K562 (cell line): ENCODE measurements at regions not wholly inside any gene's neighbourhood (a gene's known extent, or its start where the extent isn't known, plus 50 kb on each side); places are given as distances from the start of the nearest gene placed in this dataset.

ENCODE experiments used
- ATAC-seq: fragments of 200-7000 bp; cut with Tn5 transposase; 3 replicates; pipeline ENCODE4 v1.9.1; 2020; ENCODE audit warnings: moderate library complexity
- BruUV-seq: library from RNA; stranded (reverse); fragments of 400-500 nt; replicated peaks from 2 replicates; lab custom pipeline; 2021; lab: Mats Ljungman, UMichigan
- CTCF ChIA-PET: fragments of 300-600 bp; formaldehyde crosslinking; extraction: SDS; loops from one replicate; lab custom pipeline; 2021; ENCODE audit warnings: low intra/inter-chr PET ratio; lab: Yijun Ruan, JAX
- POLR2A ChIA-PET: fragments of 300-600, 350-650 bp; sonication (Branson Sonifier 250); formaldehyde crosslinking; extraction: SDS; loops from one replicate; lab custom pipeline; 2021; ENCODE audit warnings: antibody characterized with exemption, inconsistent platforms; lab: Yijun Ruan, JAX
- DNase-seq, 4 experiments: peaks; one replicate each; pipeline versions ENCODE4 v3.0.0 to v3.0.0-alpha.2; 2011 to 2018; ENCODE audit warnings: low spot score in 3 of 4, mixed read lengths in 3 of 4; ENCODE audit errors: extremely low read depth in 1 of 4
- FAIRE-seq: peaks from 2 replicates; lab custom pipeline; 2011; peaks lifted over from hg19 to GRCh38; lab: Jason Lieb, UNC
- H2AFZ ChIP-seq: 2 replicates; pipeline ENCODE4 v1.6.0; 2011; ENCODE audit warnings: low read depth, low read length, control low read depth, inconsistent platforms
- H3K27ac ChIP-seq: fragments of 200-600 bp; 3 replicates; pipeline ENCODE4 v1.8.0; 2011; ENCODE audit warnings: low read depth, mild to moderate bottlenecking, control low read depth, inconsistent platforms, low read length, moderate library complexity, mixed read lengths; ENCODE audit errors: extremely low read depth
- H3K27me3 ChIP-seq, 2 experiments: fragments of 300-600 bp in 1 of 2; 2 replicates in 1 of 2; 3 replicates in 1 of 2; pipeline versions ENCODE4 v1.6.0 to v1.8.0; 2011; ENCODE audit warnings: inconsistent platforms in 2 of 2, low read length in 2 of 2, mild to moderate bottlenecking in 1 of 2, mixed read lengths in 1 of 2, moderate library complexity in 1 of 2; ENCODE audit not compliant: control insufficient read depth in 2 of 2, insufficient read depth in 2 of 2
- H3K36me3 ChIP-seq: fragments of 300-600 bp; 3 replicates; pipeline ENCODE4 v1.8.0; 2011; ENCODE audit warnings: mild to moderate bottlenecking, low read length, inconsistent platforms; ENCODE audit not compliant: control insufficient read depth, insufficient read depth
- H3K4me1 ChIP-seq, 2 experiments: fragments of 200-600 bp in 1 of 2; replicated peaks in 1 of 2; 2 replicates in 1 of 2; 3 replicates in 1 of 2; pipeline versions ENCODE4 v1.5.1 to v1.8.0; 2011; ENCODE audit warnings: inconsistent platforms in 2 of 2, low read length in 2 of 2, mild to moderate bottlenecking in 1 of 2, mixed read lengths in 1 of 2, moderate library complexity in 1 of 2; ENCODE audit not compliant: control insufficient read depth in 2 of 2, insufficient read depth in 2 of 2
- H3K4me2 ChIP-seq: 2 replicates; pipeline ENCODE4 v1.6.1; 2011; ENCODE audit warnings: low read length, control low read depth, inconsistent platforms, mixed read lengths; ENCODE audit not compliant: insufficient read depth
- H3K4me3 ChIP-seq: fragments of 200-600 bp; sonication (generic), shearing (Covaris generic); 2 replicates; pipeline ENCODE4 v1.5.1; 2016; ENCODE audit warnings: control low read depth, inconsistent platforms
- H3K79me2 ChIP-seq: fragments of 200-600 bp; 3 replicates; pipeline ENCODE4 v1.8.0; 2011; ENCODE audit warnings: low read length, inconsistent platforms; ENCODE audit not compliant: control insufficient read depth, insufficient read depth
- H3K9ac ChIP-seq, 2 experiments: 2 replicates each; pipeline versions ENCODE4 v1.6.0 to v1.6.1; 2011; ENCODE audit warnings: low read depth in 2 of 2, low read length in 2 of 2, control low read depth in 1 of 2, inconsistent platforms in 1 of 2, mild to moderate bottlenecking in 1 of 2, mixed read lengths in 1 of 2; ENCODE audit not compliant: insufficient read depth in 1 of 2
- H3K9me1 ChIP-seq: one replicate; pipeline ENCODE4 v1.6.0; 2011; ENCODE audit warnings: inconsistent platforms, mild to moderate bottlenecking, low read length, moderate library complexity; ENCODE audit not compliant: control insufficient read depth, insufficient read depth
- H3K9me3 ChIP-seq: replicated peaks from 2 replicates; pipeline ENCODE4 v1.5.1; 2011; ENCODE audit warnings: low read depth, low read length, inconsistent platforms; ENCODE audit not compliant: control insufficient read depth, insufficient read depth
- H4K20me1 ChIP-seq: replicated peaks from 2 replicates; pipeline ENCODE4 v1.6.1; 2011; ENCODE audit warnings: low read length, inconsistent platforms, mixed read lengths; ENCODE audit not compliant: control insufficient read depth, insufficient read depth
- ARID2 ChIP-seq: fragments of 450-650 bp; IDR thresholded peaks from 2 replicates; pipeline ENCODE4 v1.6.1; 2017; ENCODE audit warnings: antibody characterized with exemption, mild to moderate bottlenecking
- BACH1 ChIP-seq: fragments of 200-800 bp; sonication (Bioruptor generic); IDR thresholded peaks from 2 replicates; pipeline ENCODE4 v1.6.1; 2016; ENCODE audit warnings: missing genetic modification characterization, missing compliant biosample characterization
- BRF2 ChIP-seq: IDR thresholded peaks from 3 replicates; pipeline ENCODE4 v1.6.1; 2011; ENCODE audit warnings: borderline replicate concordance, mild to moderate bottlenecking; ENCODE audit not compliant: insufficient read length, insufficient read depth
- ELF2 ChIP-seq: fragments of 250-450 bp; sonication (Bioruptor Pico); IDR thresholded peaks from 2 replicates; pipeline ENCODE4 v1.5.0; 2021; ENCODE audit warnings: mild to moderate bottlenecking
- HDAC8 ChIP-seq: fragments of 450-650 bp; IDR thresholded peaks from 2 replicates; pipeline ENCODE4 v1.6.1; 2016; ENCODE audit warnings: mild to moderate bottlenecking, missing genetic modification characterization, moderate library complexity, missing compliant biosample characterization
- NFYB ChIP-seq: IDR thresholded peaks from 2 replicates; pipeline ENCODE4 v1.6.1; 2011; ENCODE audit warnings: mild to moderate bottlenecking, moderate library complexity; ENCODE audit not compliant: insufficient read length; ENCODE audit errors: extremely low read depth
- NR4A1 ChIP-seq, 2 experiments: fragments of 250-450 bp in 1 of 2; fragments of 450-650 bp in 1 of 2; sonication (Bioruptor Pico) in 1 of 2; IDR thresholded peaks; 2 replicates each; pipeline versions ENCODE4 v1.4.0 to v1.6.1; 2016 to 2020; ENCODE audit warnings: mild to moderate bottlenecking in 2 of 2, missing compliant biosample characterization in 1 of 2, missing genetic modification characterization in 1 of 2, moderate library complexity in 1 of 2
- PML ChIP-seq: IDR thresholded peaks from 2 replicates; pipeline ENCODE4 v1.6.1; 2012; ENCODE audit warnings: low read length, inconsistent platforms
- RBM34 ChIP-seq: fragments of 200-400 bp; formaldehyde crosslinking; IDR thresholded peaks from 2 replicates; pipeline ENCODE4 v1.6.1; 2018; ENCODE audit warnings: low read length, borderline replicate concordance; ENCODE audit not compliant: insufficient read depth
- RFX5 ChIP-seq: IDR thresholded peaks from 2 replicates; pipeline ENCODE4 v1.6.1; 2011; ENCODE audit warnings: low read depth, mild to moderate bottlenecking, improper control_type of control experiment, low read length
- SMAD3 ChIP-seq: fragments of 450-650 bp; formaldehyde crosslinking; conservative IDR thresholded peaks from 2 replicates; pipeline ENCODE4 v1.4.0; 2020; ENCODE audit warnings: mild to moderate bottlenecking
- ZBTB40 ChIP-seq, 2 experiments: fragments of 450-650 bp in 1 of 2; sonication (generic) in 1 of 2; formaldehyde crosslinking in 1 of 2; IDR thresholded peaks; 2 replicates each; pipeline versions ENCODE4 v1.7.1 to v1.9.0; 2016 to 2022; ENCODE audit warnings: inconsistent platforms in 1 of 2, mild to moderate bottlenecking in 1 of 2, missing genetic modification reagents in 1 of 2
- ZNF24 ChIP-seq: fragments of 450-650 bp; IDR thresholded peaks from 2 replicates; pipeline ENCODE4 v1.6.1; 2016
- ZNF707 ChIP-seq: fragments of 250-450 bp; sonication (Bioruptor Pico); conservative IDR thresholded peaks from 2 replicates; pipeline ENCODE4 v1.8.0; 2022; ENCODE audit warnings: inconsistent platforms, mild to moderate bottlenecking, moderate library complexity
- WGBS: fragments of 100-300 bp; shearing (Covaris generic); methylation state at CpG from one replicate; pipeline ENCODE4 v1.1.6; 2016; ENCODE audit warnings: low coverage, mixed read lengths; ENCODE audit not compliant: insufficient coverage; ENCODE audit errors: missing lambda C conversion rate; 5-methylcytosine and 5-hydroxymethylcytosine counted together
- in situ Hi-C: fragments of 300-500 bp; cut with MboI; formaldehyde crosslinking; loops from 4 replicates; pipeline ENCODE4 v1.15.0; 2018; ENCODE audit warnings: inconsistent platforms, mixed read lengths
- intact Hi-C: fragments of 100-400 bp; cut with micrococcal nuclease; formaldehyde crosslinking; loops from 2 replicates; pipeline ENCODE4 v1.14.2; 2022

GRCh38 chr18:25686960-25687500 is 335.1 kb upstream of the ZNF521 start:
- WGBS, result 4% methylated on average over 3 of the region's 3 CpGs
- FAIRE-seq, result no peak
- TF ChIP-seq BACH1 (tag), result no peak
- no peak for TF ChIP-seq HDAC8 (tag)
- TF ChIP-seq ZBTB40 (IDR thresholded peaks at IDR 0.05), result no peak
- TF ChIP-seq ZBTB40 (CRISPR knock-in tag; IDR thresholded peaks at IDR 0.05), result no peak
- no peak for TF ChIP-seq ELF2 (CRISPR knock-in tag)
- no peak for TF ChIP-seq ARID2
- no peak for TF ChIP-seq RBM34
- TF ChIP-seq ZNF707 (CRISPR knock-in tag), result no peak
- no peak for TF ChIP-seq NFYB
- no peak for TF ChIP-seq ZNF24
- no peak for TF ChIP-seq PML
- TF ChIP-seq SMAD3 (CRISPR knock-in tag), result no peak
- TF ChIP-seq RFX5, result no peak
- TF ChIP-seq NR4A1 (CRISPR knock-in tag; IDR thresholded peaks at IDR 0.05), result no peak
- no peak for TF ChIP-seq NR4A1 (tag; IDR thresholded peaks at IDR 0.05)
- TF ChIP-seq BRF2, result no peak

More at GRCh38 chr18:25686960-25687500, 335.1 kb upstream of the ZNF521 start:
- ChIA-PET CTCF (no interaction called here), POLR2A (no interaction called here)
- in situ Hi-C loops (no loop called here), intact Hi-C loops (no loop called here)
- Histone ChIP-seq H3K79me2 (no peaks in the 10 kb centered on the region), H4K20me1 (no peaks in the 10 kb centered on the region), H3K4me1 (no peaks in the 10 kb centered on the region), H2AFZ (no peak overlapping the region), H3K36me3 (no peaks in the 10 kb centered on the region), H3K4me2 (no peak overlapping the region), H3K9me1 (no peaks in the 10 kb centered on the region), H3K27ac (no peak overlapping the region), H3K9me3 (no peaks in the 10 kb centered on the region), H3K4me3 (no peak overlapping the region), H3K27me3 (no peaks in the 10 kb centered on the region), H3K9ac (no peak overlapping the region)
- BruUV-seq, result no TSS peak
- no peak for ATAC-seq
- DNase-seq, result no peak
